ENCODE measurements at regions not wholly inside any gene's neighbourhood (a gene's known extent, or its start where the extent isn't known, plus 50 kb on each side); places are given as distances from the start of the nearest gene placed in this dataset.

GRCh38 chr7:115195208-115195607, 273.3 kb downstream of the MDFIC start:
- TF ChIP-seq EZH2phosphoT487 (IDR thresholded peaks at IDR 0.05; ENCODE audit: insufficient read depth, low read depth) (no peak), EZH2 (IDR thresholded peaks at IDR 0.05; ENCODE audit: insufficient read depth, poor library complexity, severe bottlenecking) (no peak)

Data from GM23248 (cell line).